ENCODE measurements at regions not wholly inside any gene's neighbourhood (a gene's known extent, or its start where the extent isn't known, plus 50 kb on each side); places are given as distances from the start of the nearest gene placed in this dataset.

DNA sequence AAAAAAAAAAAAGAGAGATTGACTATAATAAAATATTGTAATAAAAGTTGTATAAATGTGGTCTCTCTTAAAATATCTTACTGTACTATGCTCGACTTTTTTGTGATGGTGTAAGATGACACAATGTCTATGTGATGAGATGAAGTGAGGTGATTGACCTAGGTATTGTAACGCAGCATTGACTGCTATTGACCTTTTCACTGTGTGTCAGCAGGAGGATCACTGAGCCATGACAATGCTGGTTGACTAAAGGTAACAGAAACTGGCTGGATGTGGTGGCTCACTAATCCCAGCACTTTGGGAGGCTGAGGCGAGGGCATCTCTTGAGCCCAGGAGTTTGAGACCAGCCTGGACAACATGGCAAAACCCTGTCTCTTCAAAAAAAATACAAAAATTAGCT is 78.6 kb upstream of the MYO10 start:
- H3K36me3 ChIP-seq (ENCODE audit: control insufficient read depth in 2 of 4, insufficient read depth in 4 of 4, low read length in 3 of 4), result no peaks in the 10 kb centered on the region
- FAIRE-seq (no peak), DNase-seq (ENCODE audit: low read depth in 1 of 2, low spot score in 2 of 2) (no peak)
- 91% methylated on average over 3 of the region's 3 CpGs; no CpG with 5 or more reads in 1 of the 2 experiments for WGBS, 2 experiments (ENCODE audit: extremely low coverage in 1 of 2, insufficient coverage in 1 of 2, insufficient read length in 1 of 2, insufficient replicate concordance in 2 of 2, low coverage in 1 of 2, low lambda C conversion rate in 2 of 2, missing lambda C conversion rate in 1 of 2)
- H3K14ac ChIP-seq (ENCODE audit: insufficient read length), result no peak overlapping the region
- TF ChIP-seq RAD21 (IDR thresholded peaks at IDR 0.05 in 1 of 2, conservative IDR thresholded peaks at IDR 0.05 in 1 of 2; ENCODE audit: low read depth in 2 of 2, low read length in 2 of 2), result peak in 1 of 2 experiments; percentile 15; a peak in 1 of 4 replicates
- TF ChIP-seq NRF1 (IDR thresholded peaks at IDR 0.05; ENCODE audit: low read depth, low read length), result no peak
- no peak for TF ChIP-seq POU5F1 (IDR thresholded peaks at IDR 0.05; ENCODE audit: low read depth, low read length)
- TF ChIP-seq, protein P1, sequence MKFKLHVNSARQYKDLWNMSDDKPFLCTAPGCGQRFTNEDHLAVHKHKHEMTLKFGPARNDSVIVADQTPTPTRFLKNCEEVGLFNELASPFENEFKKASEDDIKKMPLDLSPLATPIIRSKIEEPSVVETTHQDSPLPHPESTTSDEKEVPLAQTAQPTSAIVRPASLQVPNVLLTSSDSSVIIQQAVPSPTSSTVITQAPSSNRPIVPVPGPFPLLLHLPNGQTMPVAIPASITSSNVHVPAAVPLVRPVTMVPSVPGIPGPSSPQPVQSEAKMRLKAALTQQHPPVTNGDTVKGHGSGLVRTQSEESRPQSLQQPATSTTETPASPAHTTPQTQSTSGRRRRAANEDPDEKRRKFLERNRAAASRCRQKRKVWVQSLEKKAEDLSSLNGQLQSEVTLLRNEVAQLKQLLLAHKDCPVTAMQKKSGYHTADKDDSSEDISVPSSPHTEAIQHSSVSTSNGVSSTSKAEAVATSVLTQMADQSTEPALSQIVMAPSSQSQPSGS (IDR thresholded peaks at IDR 0.05; ENCODE audit: low read length), result no peak
- TF ChIP-seq TAF7 (optimal IDR thresholded peaks at IDR 0.05; ENCODE audit: borderline replicate concordance, low read depth, low read length), result no peak
- ChIA-PET CTCF (ENCODE audit: partially characterized antibody) (interaction anchor here (0.9 kb wide), 1 partner anchor 34 kb away, joined by 4 read pairs; no protein-coding TSS in a partner anchor), POLR2A (ENCODE audit: partially characterized antibody) (no interaction called here)
- H4K8ac ChIP-seq (ENCODE audit: extremely low read depth, insufficient read depth, low read length), result no peak overlapping the region
- H3K9me3 ChIP-seq (ENCODE audit: insufficient read depth in 2 of 2, low read depth in 1 of 2, low read length in 1 of 2), result no peaks in the 10 kb centered on the region
- peak overlapping the region in 1 of 4 experiments; percentile 37; a peak in 1 of 7 replicates for H3K9ac ChIP-seq (replicated peaks in 1 of 4; ENCODE audit: extremely low read depth in 1 of 4, low read depth in 3 of 4, low read length in 3 of 4)
- H4K5ac ChIP-seq (ENCODE audit: insufficient read length, low read depth, low read length), result no peak overlapping the region
- no peak overlapping the region for H3K4ac ChIP-seq (replicated peaks; ENCODE audit: insufficient read length, low read depth, low read length)
- no peaks in the 10 kb centered on the region for H3K27me3 ChIP-seq (replicated peaks in 1 of 4; ENCODE audit: control insufficient read depth in 3 of 4, extremely low read depth in 1 of 4, insufficient read depth in 3 of 4, low read length in 3 of 4)
- H3K23ac ChIP-seq (ENCODE audit: insufficient read length), result no peak overlapping the region
- no peak overlapping the region for H3K27ac ChIP-seq (ENCODE audit: low read depth, low read length)
- no peak overlapping the region for H2AFZ ChIP-seq (ENCODE audit: low read length)
- no peaks in the 10 kb centered on the region for H4K20me1 ChIP-seq (replicated peaks in 1 of 2; ENCODE audit: control insufficient read depth in 1 of 2, insufficient read depth in 2 of 2, low read length in 2 of 2)
- no peak overlapping the region for H3K56ac ChIP-seq (replicated peaks; ENCODE audit: insufficient read length, low read depth, low read length)
- no peak overlapping the region for H2BK120ac ChIP-seq (replicated peaks; ENCODE audit: low read depth, low read length)
- H3K4me3 ChIP-seq (ENCODE audit: extremely low read depth in 1 of 4, insufficient read depth in 2 of 4, low read depth in 3 of 4, low read length in 4 of 4), result no peak overlapping the region
- no peaks in the 10 kb centered on the region for H3K4me1 ChIP-seq (replicated peaks in 1 of 4; ENCODE audit: control insufficient read depth in 3 of 4, insufficient read depth in 4 of 4, low read length in 3 of 4)
- H3K18ac ChIP-seq (ENCODE audit: extremely low read depth, low read length), result no peak overlapping the region
- no peak overlapping the region for H3K4me2 ChIP-seq (ENCODE audit: insufficient read depth in 1 of 2, low read depth in 2 of 2, low read length in 2 of 2)
- no peak overlapping the region for H2BK5ac ChIP-seq (ENCODE audit: low read depth, low read length)
- H4K91ac ChIP-seq (replicated peaks; ENCODE audit: insufficient read length, low read length), result no peak overlapping the region
- no peaks in the 10 kb centered on the region for H3K79me2 ChIP-seq (ENCODE audit: control insufficient read depth in 1 of 2, insufficient read depth in 2 of 2, low read length in 2 of 2)
- no peak overlapping the region for H2AK5ac ChIP-seq (ENCODE audit: low read depth, low read length)
- no peak overlapping the region for H2BK12ac ChIP-seq (ENCODE audit: low read depth, low read length)
- no peaks in the 10 kb centered on the region for H3K23me2 ChIP-seq (ENCODE audit: low read depth, low read length)
- no peak overlapping the region for H2BK15ac ChIP-seq (ENCODE audit: low read length)
- H3K79me1 ChIP-seq (ENCODE audit: low read depth, low read length), result no peaks in the 10 kb centered on the region
- H2BK20ac ChIP-seq (ENCODE audit: low read length), result no peak overlapping the region

Data from H1 (cell line).